Sigmoid colon (tissue), 6 donors: ENCODE measurements at regions not wholly inside any gene's neighbourhood (a gene's known extent, or its start where the extent isn't known, plus 50 kb on each side); places are given as distances from the start of the nearest gene placed in this dataset.

Experiments
- DNase-seq: peaks from one replicate; pipeline ENCODE4 v3.0.0-alpha.2; 2019
- H3K27ac ChIP-seq, 4 donors: fragments of 200-600 bp; sonication (generic); one replicate each; pipeline ENCODE4 v1.5.1; 2016 to 2019; ENCODE audit warnings: mild to moderate bottlenecking in 1 of 4
- H3K27me3 ChIP-seq, 3 donors: fragments of 200-600 bp; sonication (generic); one replicate each; pipeline ENCODE4 v1.5.1; 2019; ENCODE audit warnings: mild to moderate bottlenecking in 1 of 3
- H3K36me3 ChIP-seq, 4 donors: fragments of 200-600 bp; sonication (generic); one replicate each; pipeline ENCODE4 v1.5.1; 2016 to 2019
- H3K4me1 ChIP-seq, 4 donors: fragments of 200-600 bp; sonication (generic); one replicate each; pipeline ENCODE4 v1.5.1; 2017 to 2019
- H3K4me3 ChIP-seq, 4 donors: fragments of 200-600 bp; sonication (generic); one replicate each; pipeline ENCODE4 v1.5.1; 2017 to 2019; ENCODE audit warnings: mild to moderate bottlenecking in 2 of 4, moderate library complexity in 1 of 4
- H3K9me3 ChIP-seq, 4 donors: fragments of 200-600 bp in 3 of 4; sonication (generic) in 3 of 4; one replicate each; pipeline versions ENCODE4 v1.5.1 to v1.6.1; 2013 to 2019
- CTCF ChIP-seq, 4 experiments: fragments of 450-650 bp in 3 of 4; fragments of 200-600 bp in 1 of 4; IDR thresholded peaks; one replicate each; pipeline ENCODE4 v1.5.1; 2016 to 2019; ENCODE audit warnings: antibody characterized with exemption in 4 of 4, mild to moderate bottlenecking in 3 of 4, moderate library complexity in 2 of 4
- EP300 ChIP-seq, 4 donors: sonication (generic); formaldehyde crosslinking; IDR thresholded peaks; one replicate each; pipeline ENCODE4 v1.6.1; 2017; ENCODE audit warnings: antibody characterized with exemption in 4 of 4
- POLR2A ChIP-seq, 2 donors: fragments of 450-650 bp; IDR thresholded peaks; one replicate each; pipeline ENCODE4 v1.6.1; 2016; ENCODE audit warnings: antibody characterized with exemption in 2 of 2, mild to moderate bottlenecking in 2 of 2, moderate library complexity in 2 of 2
- POLR2AphosphoS5 ChIP-seq, 4 donors: sonication (generic); formaldehyde crosslinking; IDR thresholded peaks; one replicate each; pipeline ENCODE4 v1.6.1; 2017; ENCODE audit warnings: antibody characterized with exemption in 4 of 4
- WGBS, 2 donors: extraction: QIAGEN DNeasy Blood & Tissue Kit; methylation state at CpG; one replicate each; pipeline ENCODE4 v1.1.7; 2013; 5-methylcytosine and 5-hydroxymethylcytosine counted together
- intact Hi-C: fragments of 100-400 bp; cut with DNase I; formaldehyde crosslinking; loops from one replicate; pipeline ENCODE4 v1.15.1; 2023
- donor health status: healthy with polysubstance abuse.
- donor health status: healthy.

- 53 to 77% methylated on average over 4 of the region's 4 CpGs for WGBS, 2 donors
- Histone ChIP-seq H3K4me3 (no peak overlapping the region), H3K9me3 (no peaks in the 10 kb centered on the region), H3K36me3 (no peaks in the 10 kb centered on the region), H3K27ac (no peak overlapping the region), H3K4me1 (no peaks in the 10 kb centered on the region), H3K27me3 (no peaks in the 10 kb centered on the region)
- TF ChIP-seq CTCF (IDR thresholded peaks at IDR 0.05) (no peak), POLR2AphosphoS5 (IDR thresholded peaks at IDR 0.05) (no peak), EP300 (IDR thresholded peaks at IDR 0.05) (no peak), POLR2A (IDR thresholded peaks at IDR 0.05) (no peak)
- no peak for DNase-seq
- intact Hi-C loops, result no loop called here
Observed at GRCh38 chr4:181737744-181738143, 505.5 kb upstream of the TENM3 start.

GRCh38 chr4:181739031-181739430, 504.2 kb upstream of the TENM3 start:
- Histone ChIP-seq H3K4me1 (no peaks in the 10 kb centered on the region), H3K9me3 (no peaks in the 10 kb centered on the region), H3K27me3 (no peaks in the 10 kb centered on the region), H3K36me3 (no peaks in the 10 kb centered on the region), H3K4me3 (no peak overlapping the region), H3K27ac (no peak overlapping the region)
- TF ChIP-seq POLR2A (IDR thresholded peaks at IDR 0.05) (no peak), EP300 (IDR thresholded peaks at IDR 0.05) (no peak), CTCF (IDR thresholded peaks at IDR 0.05) (no peak), POLR2AphosphoS5 (IDR thresholded peaks at IDR 0.05) (no peak)
- 68 to 80% methylated on average over 6 of the region's 6 CpGs for WGBS, 2 donors
- DNase-seq, result no peak
- intact Hi-C loops, result no loop called here

- Histone ChIP-seq H3K27ac (no peak overlapping the region), H3K36me3 (no peaks in the 10 kb centered on the region), H3K27me3 (no peaks in the 10 kb centered on the region), H3K9me3 (no peaks in the 10 kb centered on the region), H3K4me1 (no peaks in the 10 kb centered on the region), H3K4me3 (no peak overlapping the region)
- TF ChIP-seq POLR2AphosphoS5 (IDR thresholded peaks at IDR 0.05) (no peak), POLR2A (IDR thresholded peaks at IDR 0.05) (no peak), EP300 (IDR thresholded peaks at IDR 0.05) (no peak), CTCF (IDR thresholded peaks at IDR 0.05) (no peak)
- WGBS, 2 donors, result 85 to 90% methylated on average over 6 of the region's 6 CpGs
- DNase-seq, result no peak
- intact Hi-C loops, result no loop called here
Observed at GRCh38 chr4:181741513-181741912, 501.7 kb upstream of the TENM3 start.

- no peak overlapping the region for H3K27ac ChIP-seq
- WGBS, 2 donors, result 79 to 83% methylated on average over 1 of the region's 1 CpG
- intact Hi-C loops, result no loop called here
- H3K4me1 ChIP-seq, result no peaks in the 10 kb centered on the region
- no peaks in the 10 kb centered on the region for H3K9me3 ChIP-seq
- TF ChIP-seq POLR2AphosphoS5 (IDR thresholded peaks at IDR 0.05), result no peak
- TF ChIP-seq POLR2A (IDR thresholded peaks at IDR 0.05), result no peak
- no peak for TF ChIP-seq CTCF (IDR thresholded peaks at IDR 0.05)
- TF ChIP-seq EP300 (IDR thresholded peaks at IDR 0.05), result no peak
- H3K4me3 ChIP-seq, result no peak overlapping the region
- DNase-seq, result no peak
- H3K27me3 ChIP-seq, result no peaks in the 10 kb centered on the region
- no peaks in the 10 kb centered on the region for H3K36me3 ChIP-seq
Observed at GRCh38 chr4:181745933-181746625, 497.1 kb upstream of the TENM3 start.

GRCh38 chr4:181748581-181748980, 494.6 kb upstream of the TENM3 start:
- Histone ChIP-seq H3K36me3 (no peaks in the 10 kb centered on the region), H3K9me3 (no peaks in the 10 kb centered on the region), H3K4me1 (no peaks in the 10 kb centered on the region), H3K27ac (no peak overlapping the region), H3K4me3 (no peak overlapping the region), H3K27me3 (no peaks in the 10 kb centered on the region)
- TF ChIP-seq CTCF (IDR thresholded peaks at IDR 0.05) (no peak), POLR2AphosphoS5 (IDR thresholded peaks at IDR 0.05) (no peak)
- intact Hi-C loops, result no loop called here
- no peak for DNase-seq
- 35 to 55% methylated on average over 4 of the region's 4 CpGs for WGBS, 2 donors
